ENCODE measurements at regions not wholly inside any gene's neighbourhood (a gene's known extent, or its start where the extent isn't known, plus 50 kb on each side); places are given as distances from the start of the nearest gene placed in this dataset.

- Histone ChIP-seq H4K20me1 (ENCODE audit: control insufficient read depth, extremely low read depth, insufficient read depth, low read length) (no peaks in the 10 kb centered on the region), H3K27ac (ENCODE audit: control insufficient read depth, insufficient read depth, low read length) (peak overlapping the region; percentile 61), H2AFZ (ENCODE audit: control insufficient read depth, low read length) (no peak overlapping the region), H3K9me1 (ENCODE audit: control insufficient read depth, extremely low read depth, insufficient read depth, low read length) (no peaks in the 10 kb centered on the region), H3K4me1 (ENCODE audit: control insufficient read depth, extremely low read depth, insufficient read depth, low read length) (peaks cover 32% of the 10 kb centered on the region), H3K79me2 (ENCODE audit: control insufficient read depth, insufficient read depth, low read length) (peaks cover 65% of the 10 kb centered on the region), H3K27me3 (ENCODE audit: control insufficient read depth, extremely low read depth, insufficient read depth, low read length) (no peaks in the 10 kb centered on the region), H3K9ac (ENCODE audit: control insufficient read depth, extremely low read depth, insufficient read depth, low read length) (peak overlapping the region; percentile 58), H3K4me2 (ENCODE audit: control insufficient read depth, extremely low read depth, insufficient read depth, low read depth, low read length) (peak overlapping the region; percentile 83), H3K36me3 (ENCODE audit: control insufficient read depth in 2 of 2, extremely low read depth in 1 of 2, insufficient read depth in 2 of 2, low read length in 2 of 2) (peaks cover 0 to 3% of the 10 kb centered on the region in 2 experiments), H3K9me3 (ENCODE audit: control insufficient read depth, low read depth, low read length) (peaks cover 2% of the 10 kb centered on the region), H3K4me3 (ENCODE audit: control insufficient read depth in 2 of 3, extremely low read depth in 1 of 3, insufficient read depth in 2 of 3, low read depth in 1 of 3, low read length in 3 of 3) (peak overlapping the region; percentile 32 to 49 (median 45))
- TF ChIP-seq CTCF (optimal IDR thresholded peaks at IDR 0.05 in 1 of 3, IDR thresholded peaks at IDR 0.05 in 1 of 3, conservative IDR thresholded peaks at IDR 0.05 in 1 of 3; ENCODE audit: extremely low read depth in 1 of 3, insufficient read depth in 2 of 3, low read length in 3 of 3) = no peak
- TF ChIP-seq EZH2 (IDR thresholded peaks at IDR 0.05; ENCODE audit: low read length) = no peak
- FAIRE-seq (peak; percentile 41), DNase-seq (ENCODE audit: low read depth, low spot score) (no peak)
- dilution Hi-C loops (cut with MboI; ENCODE audit: extremely low pct_ligation_motif_present, low sequenced_read_pairs) = no loop called here
Observed at GRCh38 chrX:45847961-45848360, 647.3 kb upstream of the DIPK2B start.

GRCh38 chrX:45846328-45846727 lies 645.7 kb upstream of the DIPK2B start:
- H2AFZ ChIP-seq (ENCODE audit: control insufficient read depth, low read length) = no peak overlapping the region
- peaks cover 44% of the 10 kb centered on the region for H3K4me1 ChIP-seq (ENCODE audit: control insufficient read depth, extremely low read depth, insufficient read depth, low read length)
- H4K20me1 ChIP-seq (ENCODE audit: control insufficient read depth, extremely low read depth, insufficient read depth, low read length) = peaks cover 6% of the 10 kb centered on the region
- H3K4me3 ChIP-seq (ENCODE audit: control insufficient read depth in 2 of 3, extremely low read depth in 1 of 3, insufficient read depth in 2 of 3, low read depth in 1 of 3, low read length in 3 of 3) = peak overlapping the region in 1 of 3 experiments; percentile 1
- FAIRE-seq (no peak), DNase-seq (ENCODE audit: low read depth, low spot score) (no peak)
- peaks cover 80% of the 10 kb centered on the region for H3K79me2 ChIP-seq (ENCODE audit: control insufficient read depth, insufficient read depth, low read length)
- TF ChIP-seq EZH2 (IDR thresholded peaks at IDR 0.05; ENCODE audit: low read length) (no peak), CTCF (optimal IDR thresholded peaks at IDR 0.05 in 1 of 3, IDR thresholded peaks at IDR 0.05 in 1 of 3, conservative IDR thresholded peaks at IDR 0.05 in 1 of 3; ENCODE audit: extremely low read depth in 1 of 3, insufficient read depth in 2 of 3, low read length in 3 of 3) (no peak)
- peaks cover 2% of the 10 kb centered on the region for H3K9me1 ChIP-seq (ENCODE audit: control insufficient read depth, extremely low read depth, insufficient read depth, low read length)
- no peak overlapping the region for H3K9ac ChIP-seq (ENCODE audit: control insufficient read depth, extremely low read depth, insufficient read depth, low read length)
- H3K27me3 ChIP-seq (ENCODE audit: control insufficient read depth, extremely low read depth, insufficient read depth, low read length) = no peaks in the 10 kb centered on the region
- peak overlapping the region; percentile 30 for H3K27ac ChIP-seq (ENCODE audit: control insufficient read depth, insufficient read depth, low read length)
- peak overlapping the region; percentile 48 for H3K4me2 ChIP-seq (ENCODE audit: control insufficient read depth, extremely low read depth, insufficient read depth, low read depth, low read length)
- peaks cover 2% of the 10 kb centered on the region for H3K9me3 ChIP-seq (ENCODE audit: control insufficient read depth, low read depth, low read length)
- dilution Hi-C loops (cut with MboI; ENCODE audit: extremely low pct_ligation_motif_present, low sequenced_read_pairs) = no loop called here
- peaks cover 0 to 3% of the 10 kb centered on the region in 2 experiments for H3K36me3 ChIP-seq (ENCODE audit: control insufficient read depth in 2 of 2, extremely low read depth in 1 of 2, insufficient read depth in 2 of 2, low read length in 2 of 2)
